ENCODE measurements at regions not wholly inside any gene's neighbourhood (a gene's known extent, or its start where the extent isn't known, plus 50 kb on each side); places are given as distances from the start of the nearest gene placed in this dataset.

DNA sequence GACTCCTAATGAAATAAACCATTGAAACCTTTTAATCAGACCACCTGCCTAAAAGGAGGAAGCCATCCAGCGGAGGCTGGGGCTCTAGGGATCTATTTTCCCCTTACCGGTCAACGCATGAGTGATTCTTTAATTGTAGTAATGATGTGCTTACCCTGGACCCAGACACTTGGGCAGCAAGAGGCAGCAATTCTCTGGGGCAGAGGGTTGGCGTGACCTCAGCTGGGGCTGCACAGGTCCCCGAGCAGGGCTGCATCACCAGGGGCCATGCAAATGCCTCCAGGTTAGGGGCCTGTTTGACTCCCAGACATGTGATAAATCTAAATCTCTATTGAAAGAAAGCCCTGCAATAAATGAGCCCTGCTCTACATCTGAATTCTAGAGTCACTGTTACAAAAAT, 194.2 kb upstream of the TSHZ3 start:
- TF ChIP-seq, protein P1, sequence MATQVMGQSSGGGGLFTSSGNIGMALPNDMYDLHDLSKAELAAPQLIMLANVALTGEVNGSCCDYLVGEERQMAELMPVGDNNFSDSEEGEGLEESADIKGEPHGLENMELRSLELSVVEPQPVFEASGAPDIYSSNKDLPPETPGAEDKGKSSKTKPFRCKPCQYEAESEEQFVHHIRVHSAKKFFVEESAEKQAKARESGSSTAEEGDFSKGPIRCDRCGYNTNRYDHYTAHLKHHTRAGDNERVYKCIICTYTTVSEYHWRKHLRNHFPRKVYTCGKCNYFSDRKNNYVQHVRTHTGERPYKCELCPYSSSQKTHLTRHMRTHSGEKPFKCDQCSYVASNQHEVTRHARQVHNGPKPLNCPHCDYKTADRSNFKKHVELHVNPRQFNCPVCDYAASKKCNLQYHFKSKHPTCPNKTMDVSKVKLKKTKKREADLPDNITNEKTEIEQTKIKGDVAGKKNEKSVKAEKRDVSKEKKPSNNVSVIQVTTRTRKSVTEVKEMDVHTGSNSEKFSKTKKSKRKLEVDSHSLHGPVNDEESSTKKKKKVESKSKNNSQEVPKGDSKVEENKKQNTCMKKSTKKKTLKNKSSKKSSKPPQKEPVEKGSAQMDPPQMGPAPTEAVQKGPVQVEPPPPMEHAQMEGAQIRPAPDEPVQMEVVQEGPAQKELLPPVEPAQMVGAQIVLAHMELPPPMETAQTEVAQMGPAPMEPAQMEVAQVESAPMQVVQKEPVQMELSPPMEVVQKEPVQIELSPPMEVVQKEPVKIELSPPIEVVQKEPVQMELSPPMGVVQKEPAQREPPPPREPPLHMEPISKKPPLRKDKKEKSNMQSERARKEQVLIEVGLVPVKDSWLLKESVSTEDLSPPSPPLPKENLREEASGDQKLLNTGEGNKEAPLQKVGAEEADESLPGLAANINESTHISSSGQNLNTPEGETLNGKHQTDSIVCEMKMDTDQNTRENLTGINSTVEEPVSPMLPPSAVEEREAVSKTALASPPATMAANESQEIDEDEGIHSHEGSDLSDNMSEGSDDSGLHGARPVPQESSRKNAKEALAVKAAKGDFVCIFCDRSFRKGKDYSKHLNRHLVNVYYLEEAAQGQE (IDR thresholded peaks at IDR 0.05; ENCODE audit: insufficient replicate concordance, low read depth), result no peak
- TF ChIP-seq, protein P2, sequence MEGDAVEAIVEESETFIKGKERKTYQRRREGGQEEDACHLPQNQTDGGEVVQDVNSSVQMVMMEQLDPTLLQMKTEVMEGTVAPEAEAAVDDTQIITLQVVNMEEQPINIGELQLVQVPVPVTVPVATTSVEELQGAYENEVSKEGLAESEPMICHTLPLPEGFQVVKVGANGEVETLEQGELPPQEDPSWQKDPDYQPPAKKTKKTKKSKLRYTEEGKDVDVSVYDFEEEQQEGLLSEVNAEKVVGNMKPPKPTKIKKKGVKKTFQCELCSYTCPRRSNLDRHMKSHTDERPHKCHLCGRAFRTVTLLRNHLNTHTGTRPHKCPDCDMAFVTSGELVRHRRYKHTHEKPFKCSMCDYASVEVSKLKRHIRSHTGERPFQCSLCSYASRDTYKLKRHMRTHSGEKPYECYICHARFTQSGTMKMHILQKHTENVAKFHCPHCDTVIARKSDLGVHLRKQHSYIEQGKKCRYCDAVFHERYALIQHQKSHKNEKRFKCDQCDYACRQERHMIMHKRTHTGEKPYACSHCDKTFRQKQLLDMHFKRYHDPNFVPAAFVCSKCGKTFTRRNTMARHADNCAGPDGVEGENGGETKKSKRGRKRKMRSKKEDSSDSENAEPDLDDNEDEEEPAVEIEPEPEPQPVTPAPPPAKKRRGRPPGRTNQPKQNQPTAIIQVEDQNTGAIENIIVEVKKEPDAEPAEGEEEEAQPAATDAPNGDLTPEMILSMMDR (IDR thresholded peaks at IDR 0.05; ENCODE audit: insufficient read depth, low read length), result no peak
- TF ChIP-seq POLR2AphosphoS5 (IDR thresholded peaks at IDR 0.05; ENCODE audit: low read depth) (no peak), SPI1 (IDR thresholded peaks at IDR 0.05; ENCODE audit: borderline replicate concordance, low read depth) (no peak), GABPA (IDR thresholded peaks at IDR 0.05; ENCODE audit: low read depth) (no peak)
- Histone ChIP-seq H3K27ac (replicated peaks) (no peak overlapping the region), H3K4me3 (replicated peaks; ENCODE audit: insufficient read depth, low read length) (no peak overlapping the region), H3K27me3 (ENCODE audit: insufficient read depth, poor library complexity, severe bottlenecking) (no peaks in the 10 kb centered on the region)
- DNase-seq (ENCODE audit: low read depth in 1 of 2, low spot score in 1 of 2), result no peak

DNA sequence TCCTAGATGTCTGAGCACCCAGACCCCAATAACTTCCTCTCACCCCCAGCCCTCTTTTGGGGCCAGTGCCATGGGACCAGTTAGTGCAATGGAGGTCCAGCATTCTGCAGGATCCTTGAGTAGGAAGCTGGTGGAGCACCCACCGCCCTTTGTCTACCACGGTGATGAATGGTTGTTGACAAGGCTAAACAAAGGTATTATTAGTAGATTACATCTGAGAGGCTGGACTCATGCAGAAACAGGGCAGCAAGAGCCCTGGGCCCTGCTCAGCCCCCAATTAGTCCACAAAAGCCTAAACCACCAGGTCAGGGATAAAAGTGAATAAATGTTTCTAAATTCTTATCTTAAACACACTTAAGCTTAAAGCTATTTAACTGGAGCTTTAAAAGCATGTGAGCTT, 196.5 kb upstream of the TSHZ3 start:
- DNase-seq (ENCODE audit: low read depth in 1 of 2, low spot score in 1 of 2), result no peak
- TF ChIP-seq, protein P2 (IDR thresholded peaks at IDR 0.05; ENCODE audit: insufficient read depth, low read length), result no peak
- no peak for TF ChIP-seq SPI1 (IDR thresholded peaks at IDR 0.05; ENCODE audit: borderline replicate concordance, low read depth)
- TF ChIP-seq, protein P1 (IDR thresholded peaks at IDR 0.05; ENCODE audit: insufficient replicate concordance, low read depth), result no peak
- TF ChIP-seq GABPA (IDR thresholded peaks at IDR 0.05; ENCODE audit: low read depth), result no peak
- no peak for TF ChIP-seq POLR2AphosphoS5 (IDR thresholded peaks at IDR 0.05; ENCODE audit: low read depth)

DNA sequence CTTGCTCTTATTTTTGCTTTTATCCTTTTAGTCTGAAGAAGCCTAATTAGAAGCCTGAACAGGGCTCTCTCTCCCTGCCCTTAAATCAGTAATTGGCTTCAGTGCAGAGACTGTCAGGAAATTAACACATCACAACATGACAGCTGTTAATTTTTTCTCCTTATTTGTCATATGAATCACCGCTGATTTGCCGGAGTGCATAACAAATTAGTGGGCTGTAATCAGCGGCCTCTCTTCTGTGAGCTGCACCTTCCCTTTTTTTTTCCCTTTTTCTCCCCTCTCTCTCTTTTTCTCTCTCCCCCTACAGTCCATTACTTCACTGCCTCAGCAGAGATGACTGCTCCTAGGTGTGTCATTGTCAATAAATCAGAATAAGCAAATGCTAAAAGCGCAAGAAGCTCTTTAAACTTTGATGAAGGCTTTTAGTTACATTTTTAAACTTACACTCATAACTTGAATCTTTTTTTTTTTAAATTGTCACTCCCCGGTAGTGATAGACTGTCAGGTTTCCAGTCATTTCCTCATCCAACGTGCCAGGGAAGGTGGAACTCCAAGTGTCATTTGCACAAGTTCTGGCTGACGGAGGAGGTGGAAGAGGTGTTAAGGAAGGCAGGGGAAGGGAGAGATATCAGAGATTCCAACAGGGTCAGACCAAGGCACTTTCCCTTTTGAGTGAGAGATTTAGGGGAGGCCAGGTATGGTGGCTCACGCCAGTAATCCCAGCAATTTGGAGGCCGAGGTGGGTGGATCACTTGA, 197.1 kb upstream of the TSHZ3 start:
- no peak overlapping the region for H3K27ac ChIP-seq (replicated peaks)
- H3K27me3 ChIP-seq (ENCODE audit: insufficient read depth, poor library complexity, severe bottlenecking), result no peaks in the 10 kb centered on the region
- TF ChIP-seq, protein P2 (IDR thresholded peaks at IDR 0.05; ENCODE audit: insufficient read depth, low read length), result no peak
- TF ChIP-seq GABPA (IDR thresholded peaks at IDR 0.05; ENCODE audit: low read depth) (no peak), SPI1 (IDR thresholded peaks at IDR 0.05; ENCODE audit: borderline replicate concordance, low read depth) (no peak), POLR2AphosphoS5 (IDR thresholded peaks at IDR 0.05; ENCODE audit: low read depth) (no peak)
- TF ChIP-seq, protein P1 (IDR thresholded peaks at IDR 0.05; ENCODE audit: insufficient replicate concordance, low read depth), result no peak
- DNase-seq (ENCODE audit: low read depth in 1 of 2, low spot score in 1 of 2), result no peak
- H3K4me3 ChIP-seq (replicated peaks; ENCODE audit: insufficient read depth, low read length), result no peak overlapping the region

More for the DNA sequence above, 196.5 kb upstream of the TSHZ3 start:
- Histone ChIP-seq H3K27me3 (ENCODE audit: insufficient read depth, poor library complexity, severe bottlenecking) (no peaks in the 10 kb centered on the region), H3K27ac (replicated peaks) (no peak overlapping the region), H3K4me3 (replicated peaks; ENCODE audit: insufficient read depth, low read length) (no peak overlapping the region)

All from HL-60 (cell line).